ENCODE measurements at regions not wholly inside any gene's neighbourhood (a gene's known extent, or its start where the extent isn't known, plus 50 kb on each side); places are given as distances from the start of the nearest gene placed in this dataset.

DNA sequence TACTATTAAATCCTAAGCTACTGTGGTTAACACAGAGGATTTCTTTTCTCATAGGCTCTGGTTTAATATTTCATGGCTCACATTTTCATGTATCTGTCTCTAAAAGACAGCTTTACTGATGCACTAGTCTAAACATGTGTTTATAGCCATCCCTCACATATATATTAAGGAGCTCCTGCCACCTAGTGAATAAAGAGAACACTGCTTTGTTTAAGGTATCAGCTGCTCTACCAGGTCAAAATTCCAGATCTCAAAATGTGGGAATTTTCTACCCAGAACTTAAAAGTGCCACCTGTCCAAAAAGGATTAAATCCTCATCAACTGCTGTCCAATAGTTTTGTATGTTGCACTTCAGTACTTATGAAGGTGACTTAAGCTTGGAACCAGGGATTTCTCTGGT is 188.5 kb upstream of the TEX13C start:
- Histone ChIP-seq H3K27me3 (ENCODE audit: insufficient read depth, low read length) (no peaks in the 10 kb centered on the region), H3K23ac (ENCODE audit: low read length) (no peak overlapping the region), H3K18ac (ENCODE audit: low read length) (no peak overlapping the region), H2BK5ac (ENCODE audit: low read depth, low read length, poor library complexity) (no peak overlapping the region), H4K12ac (ENCODE audit: low read depth, low read length) (no peak overlapping the region), H3K9ac (ENCODE audit: low read length) (no peak overlapping the region), H3K79me1 (ENCODE audit: low read length) (no peaks in the 10 kb centered on the region), H3K36me3 (ENCODE audit: control insufficient read depth in 1 of 2, insufficient read depth in 2 of 2, low read length in 2 of 2) (no peaks in the 10 kb centered on the region), H2BK12ac (ENCODE audit: low read length) (no peak overlapping the region), H3K27ac (ENCODE audit: low read depth, low read length) (no peak overlapping the region), H2BK120ac (ENCODE audit: insufficient read depth, low read length, poor library complexity) (no peak overlapping the region), H4K8ac (ENCODE audit: low read depth, low read length) (no peak overlapping the region), H3K14ac (ENCODE audit: low read length) (no peak overlapping the region), H4K91ac (ENCODE audit: low read depth, low read length) (no peak overlapping the region), H2AFZ (ENCODE audit: insufficient read depth, low read length, poor library complexity) (no peak overlapping the region), H3K79me2 (ENCODE audit: control insufficient read depth, insufficient read depth, low read length, poor library complexity) (no peaks in the 10 kb centered on the region), H3K4me2 (ENCODE audit: low read length) (no peak overlapping the region), H3K4me1 (ENCODE audit: control insufficient read depth in 1 of 2, insufficient read depth in 2 of 2, low read length in 2 of 2) (no peaks in the 10 kb centered on the region), H3K4ac (ENCODE audit: low read depth, low read length) (no peak overlapping the region), H3K4me3 (ENCODE audit: low read depth, low read length) (no peak overlapping the region), H2AK5ac (ENCODE audit: low read length) (no peak overlapping the region), H3K9me3 (ENCODE audit: insufficient read depth, low read depth, low read length) (no peaks in the 10 kb centered on the region)
- peak in 1 of 2 donors; percentile 27 for DNase-seq

- Histone ChIP-seq H3K4me3 (ENCODE audit: low read depth, low read length) (no peak overlapping the region), H2AK5ac (ENCODE audit: low read length) (no peak overlapping the region), H3K14ac (ENCODE audit: low read length) (no peak overlapping the region), H3K9ac (ENCODE audit: low read length) (no peak overlapping the region), H3K36me3 (ENCODE audit: control insufficient read depth in 1 of 2, insufficient read depth in 2 of 2, low read length in 2 of 2) (no peaks in the 10 kb centered on the region), H2BK120ac (ENCODE audit: insufficient read depth, low read length, poor library complexity) (no peak overlapping the region), H3K9me3 (ENCODE audit: insufficient read depth, low read depth, low read length) (no peaks in the 10 kb centered on the region), H3K4me2 (ENCODE audit: low read length) (no peak overlapping the region), H3K27me3 (ENCODE audit: insufficient read depth, low read length) (no peaks in the 10 kb centered on the region), H3K27ac (ENCODE audit: low read depth, low read length) (no peak overlapping the region), H3K79me1 (ENCODE audit: low read length) (no peaks in the 10 kb centered on the region), H2BK5ac (ENCODE audit: low read depth, low read length, poor library complexity) (no peak overlapping the region), H3K4me1 (ENCODE audit: control insufficient read depth in 1 of 2, insufficient read depth in 2 of 2, low read length in 2 of 2) (no peaks in the 10 kb centered on the region), H3K4ac (ENCODE audit: low read depth, low read length) (no peak overlapping the region), H4K12ac (ENCODE audit: low read depth, low read length) (no peak overlapping the region), H3K79me2 (ENCODE audit: control insufficient read depth, insufficient read depth, low read length, poor library complexity) (no peaks in the 10 kb centered on the region), H4K91ac (ENCODE audit: low read depth, low read length) (no peak overlapping the region), H2BK12ac (ENCODE audit: low read length) (no peak overlapping the region), H3K23ac (ENCODE audit: low read length) (no peak overlapping the region), H4K8ac (ENCODE audit: low read depth, low read length) (no peak overlapping the region), H3K18ac (ENCODE audit: low read length) (no peak overlapping the region), H2AFZ (ENCODE audit: insufficient read depth, low read length, poor library complexity) (no peak overlapping the region)
- DNase-seq: peak in 1 of 2 donors; percentile 2
- no CpG with 5 or more reads among the region's 2 CpGs for WGBS (ENCODE audit: extremely low coverage, insufficient coverage, insufficient read length)
These were observed 187.4 kb upstream of the TEX13C start for GRCh38 chrX:125132274-125132673.

- Histone ChIP-seq H3K9me3 (ENCODE audit: insufficient read depth, low read depth, low read length) (no peaks in the 10 kb centered on the region), H3K18ac (ENCODE audit: low read length) (no peak overlapping the region), H3K4me3 (ENCODE audit: low read depth, low read length) (no peak overlapping the region), H4K12ac (ENCODE audit: low read depth, low read length) (no peak overlapping the region), H3K27ac (ENCODE audit: low read depth, low read length) (no peak overlapping the region), H2BK120ac (ENCODE audit: insufficient read depth, low read length, poor library complexity) (no peak overlapping the region), H2BK5ac (ENCODE audit: low read depth, low read length, poor library complexity) (no peak overlapping the region), H3K27me3 (ENCODE audit: insufficient read depth, low read length) (no peaks in the 10 kb centered on the region), H2AFZ (ENCODE audit: insufficient read depth, low read length, poor library complexity) (no peak overlapping the region), H2BK12ac (ENCODE audit: low read length) (no peak overlapping the region), H3K4ac (ENCODE audit: low read depth, low read length) (no peak overlapping the region), H4K8ac (ENCODE audit: low read depth, low read length) (no peak overlapping the region), H3K79me2 (ENCODE audit: control insufficient read depth, insufficient read depth, low read length, poor library complexity) (no peaks in the 10 kb centered on the region), H3K4me1 (ENCODE audit: control insufficient read depth in 1 of 2, insufficient read depth in 2 of 2, low read length in 2 of 2) (no peaks in the 10 kb centered on the region), H3K79me1 (ENCODE audit: low read length) (no peaks in the 10 kb centered on the region), H3K36me3 (ENCODE audit: control insufficient read depth in 1 of 2, insufficient read depth in 2 of 2, low read length in 2 of 2) (no peaks in the 10 kb centered on the region), H3K23ac (ENCODE audit: low read length) (no peak overlapping the region), H3K14ac (ENCODE audit: low read length) (no peak overlapping the region), H3K9ac (ENCODE audit: low read length) (no peak overlapping the region), H4K91ac (ENCODE audit: low read depth, low read length) (no peak overlapping the region), H3K4me2 (ENCODE audit: low read length) (no peak overlapping the region), H2AK5ac (ENCODE audit: low read length) (no peak overlapping the region)
- WGBS (ENCODE audit: extremely low coverage, insufficient coverage, insufficient read length): no CpG with 5 or more reads among the region's 1 CpG
- DNase-seq: no peak
These were observed 182.2 kb upstream of the TEX13C start for GRCh38 chrX:125137521-125137920.

DNA sequence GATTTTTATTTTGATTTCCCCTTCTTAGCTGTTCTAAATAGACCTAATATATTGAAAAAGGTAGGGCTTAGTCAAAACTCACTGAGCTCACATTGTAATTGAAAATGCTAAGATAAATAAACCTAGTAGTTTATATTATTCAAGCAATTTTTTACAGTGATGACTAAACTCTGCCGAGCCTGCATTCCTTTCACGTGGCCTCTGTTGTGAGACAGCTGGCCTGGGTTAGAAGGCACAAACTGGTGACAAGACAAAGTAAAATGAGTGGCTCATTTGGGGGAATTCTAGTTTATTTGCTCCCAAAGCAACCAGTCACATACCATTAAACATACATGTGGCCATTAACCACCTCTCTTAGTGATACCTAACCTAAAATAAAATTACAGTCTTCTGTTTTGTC is 169.4 kb upstream of the TEX13C start:
- H2AK5ac ChIP-seq (ENCODE audit: low read length): no peak overlapping the region
- H2AFZ ChIP-seq (ENCODE audit: insufficient read depth, low read length, poor library complexity): no peak overlapping the region
- no peaks in the 10 kb centered on the region for H3K79me1 ChIP-seq (ENCODE audit: low read length)
- no peak overlapping the region for H3K4me2 ChIP-seq (ENCODE audit: low read length)
- no peak overlapping the region for H3K4me3 ChIP-seq (ENCODE audit: low read depth, low read length)
- no peaks in the 10 kb centered on the region for H3K4me1 ChIP-seq (ENCODE audit: control insufficient read depth in 1 of 2, insufficient read depth in 2 of 2, low read length in 2 of 2)
- no peak overlapping the region for H2BK12ac ChIP-seq (ENCODE audit: low read length)
- no peaks in the 10 kb centered on the region for H3K79me2 ChIP-seq (ENCODE audit: control insufficient read depth, insufficient read depth, low read length, poor library complexity)
- H3K14ac ChIP-seq (ENCODE audit: low read length): no peak overlapping the region
- H3K27ac ChIP-seq (ENCODE audit: low read depth, low read length): no peak overlapping the region
- WGBS (ENCODE audit: extremely low coverage, insufficient coverage, insufficient read length): no CpG with 5 or more reads among the region's 2 CpGs
- H3K18ac ChIP-seq (ENCODE audit: low read length): no peak overlapping the region
- no peaks in the 10 kb centered on the region for H3K27me3 ChIP-seq (ENCODE audit: insufficient read depth, low read length)
- no peaks in the 10 kb centered on the region for H3K36me3 ChIP-seq (ENCODE audit: control insufficient read depth in 1 of 2, insufficient read depth in 2 of 2, low read length in 2 of 2)
- H3K9me3 ChIP-seq (ENCODE audit: insufficient read depth, low read depth, low read length): no peaks in the 10 kb centered on the region
- H2BK5ac ChIP-seq (ENCODE audit: low read depth, low read length, poor library complexity): no peak overlapping the region
- H2BK120ac ChIP-seq (ENCODE audit: insufficient read depth, low read length, poor library complexity): no peak overlapping the region
- H3K23ac ChIP-seq (ENCODE audit: low read length): no peak overlapping the region
- no peak overlapping the region for H3K4ac ChIP-seq (ENCODE audit: low read depth, low read length)
- no peak overlapping the region for H4K12ac ChIP-seq (ENCODE audit: low read depth, low read length)
- no peak for DNase-seq
- no peak overlapping the region for H4K91ac ChIP-seq (ENCODE audit: low read depth, low read length)
- no peak overlapping the region for H3K9ac ChIP-seq (ENCODE audit: low read length)
- no peak overlapping the region for H4K8ac ChIP-seq (ENCODE audit: low read depth, low read length)

All from trophoblast cell (in vitro differentiated cells and primary cell).